ENCODE measurements at regions not wholly inside any gene's neighbourhood (a gene's known extent, or its start where the extent isn't known, plus 50 kb on each side); places are given as distances from the start of the nearest gene placed in this dataset.

- TF ChIP-seq, protein P1, sequence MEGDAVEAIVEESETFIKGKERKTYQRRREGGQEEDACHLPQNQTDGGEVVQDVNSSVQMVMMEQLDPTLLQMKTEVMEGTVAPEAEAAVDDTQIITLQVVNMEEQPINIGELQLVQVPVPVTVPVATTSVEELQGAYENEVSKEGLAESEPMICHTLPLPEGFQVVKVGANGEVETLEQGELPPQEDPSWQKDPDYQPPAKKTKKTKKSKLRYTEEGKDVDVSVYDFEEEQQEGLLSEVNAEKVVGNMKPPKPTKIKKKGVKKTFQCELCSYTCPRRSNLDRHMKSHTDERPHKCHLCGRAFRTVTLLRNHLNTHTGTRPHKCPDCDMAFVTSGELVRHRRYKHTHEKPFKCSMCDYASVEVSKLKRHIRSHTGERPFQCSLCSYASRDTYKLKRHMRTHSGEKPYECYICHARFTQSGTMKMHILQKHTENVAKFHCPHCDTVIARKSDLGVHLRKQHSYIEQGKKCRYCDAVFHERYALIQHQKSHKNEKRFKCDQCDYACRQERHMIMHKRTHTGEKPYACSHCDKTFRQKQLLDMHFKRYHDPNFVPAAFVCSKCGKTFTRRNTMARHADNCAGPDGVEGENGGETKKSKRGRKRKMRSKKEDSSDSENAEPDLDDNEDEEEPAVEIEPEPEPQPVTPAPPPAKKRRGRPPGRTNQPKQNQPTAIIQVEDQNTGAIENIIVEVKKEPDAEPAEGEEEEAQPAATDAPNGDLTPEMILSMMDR (IDR thresholded peaks at IDR 0.05; ENCODE audit: extremely low read depth in 1 of 2, insufficient read depth in 1 of 2, low read depth in 1 of 2, low read length in 2 of 2), result no peak
- TF ChIP-seq POLR2A (IDR thresholded peaks at IDR 0.05; ENCODE audit: low read depth, low read length) (no peak), EZH2 (IDR thresholded peaks at IDR 0.05; ENCODE audit: borderline replicate concordance, low read depth, low read length, severe bottlenecking) (no peak), JUN (IDR thresholded peaks at IDR 0.05; ENCODE audit: borderline replicate concordance, insufficient read depth, insufficient read length, low read depth) (no peak), GATA2 (IDR thresholded peaks at IDR 0.05; ENCODE audit: insufficient read depth, insufficient read length, low read depth, low read length) (no peak), MYC (IDR thresholded peaks at IDR 0.05; ENCODE audit: low read depth, low read length) (no peak), POLR2AphosphoS5 (IDR thresholded peaks at IDR 0.05; ENCODE audit: insufficient read depth, low read depth, low read length) (no peak), FOS (IDR thresholded peaks at IDR 0.05; ENCODE audit: borderline replicate concordance, insufficient read depth, low read length) (no peak)
- TF ChIP-seq, protein P2, sequence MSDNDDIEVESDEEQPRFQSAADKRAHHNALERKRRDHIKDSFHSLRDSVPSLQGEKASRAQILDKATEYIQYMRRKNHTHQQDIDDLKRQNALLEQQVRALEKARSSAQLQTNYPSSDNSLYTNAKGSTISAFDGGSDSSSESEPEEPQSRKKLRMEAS (IDR thresholded peaks at IDR 0.05; ENCODE audit: insufficient read depth, insufficient read length), result no peak
Observed at GRCh38 chr3:174618368-174619080, 240.6 kb upstream of the NAALADL2 start.

Measured in endothelial cell of umbilical vein (primary cell).